ENCODE measurements at regions not wholly inside any gene's neighbourhood (a gene's known extent, or its start where the extent isn't known, plus 50 kb on each side); places are given as distances from the start of the nearest gene placed in this dataset.

DNA sequence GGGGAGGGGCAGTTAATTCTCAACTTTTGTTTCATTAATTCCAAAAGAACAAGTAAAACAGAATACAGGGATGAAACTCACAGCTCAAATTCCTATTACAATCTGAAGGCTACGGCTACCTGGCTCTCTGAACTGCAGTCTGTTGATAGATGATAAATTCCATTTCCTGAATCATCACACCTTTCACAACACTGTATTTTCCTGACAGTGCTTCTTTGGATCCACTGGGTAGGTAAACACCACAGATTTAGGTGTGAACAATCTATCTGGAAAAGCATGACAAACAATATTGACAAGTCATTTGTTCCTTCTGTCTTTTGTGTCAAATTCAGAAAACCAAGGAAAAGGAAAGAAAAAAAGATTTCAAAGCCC lies 843.2 kb downstream of the LRRTM4 start:
- Histone ChIP-seq H3K4me1 (no peaks in the 10 kb centered on the region), H3K36me3 (no peaks in the 10 kb centered on the region), H3K9me3 (no peaks in the 10 kb centered on the region), H3K27ac (no peak overlapping the region), H3K27me3 (no peaks in the 10 kb centered on the region), H3K4me3 (no peak overlapping the region)
- in situ Hi-C loops (cut with MboI; ENCODE audit: low sequenced_read_pairs in 4 of 4) (no loop called here), intact Hi-C loops (cut with DNase I; ENCODE audit: low total_unique reads) (no loop called here)
- TF ChIP-seq, protein P1, sequence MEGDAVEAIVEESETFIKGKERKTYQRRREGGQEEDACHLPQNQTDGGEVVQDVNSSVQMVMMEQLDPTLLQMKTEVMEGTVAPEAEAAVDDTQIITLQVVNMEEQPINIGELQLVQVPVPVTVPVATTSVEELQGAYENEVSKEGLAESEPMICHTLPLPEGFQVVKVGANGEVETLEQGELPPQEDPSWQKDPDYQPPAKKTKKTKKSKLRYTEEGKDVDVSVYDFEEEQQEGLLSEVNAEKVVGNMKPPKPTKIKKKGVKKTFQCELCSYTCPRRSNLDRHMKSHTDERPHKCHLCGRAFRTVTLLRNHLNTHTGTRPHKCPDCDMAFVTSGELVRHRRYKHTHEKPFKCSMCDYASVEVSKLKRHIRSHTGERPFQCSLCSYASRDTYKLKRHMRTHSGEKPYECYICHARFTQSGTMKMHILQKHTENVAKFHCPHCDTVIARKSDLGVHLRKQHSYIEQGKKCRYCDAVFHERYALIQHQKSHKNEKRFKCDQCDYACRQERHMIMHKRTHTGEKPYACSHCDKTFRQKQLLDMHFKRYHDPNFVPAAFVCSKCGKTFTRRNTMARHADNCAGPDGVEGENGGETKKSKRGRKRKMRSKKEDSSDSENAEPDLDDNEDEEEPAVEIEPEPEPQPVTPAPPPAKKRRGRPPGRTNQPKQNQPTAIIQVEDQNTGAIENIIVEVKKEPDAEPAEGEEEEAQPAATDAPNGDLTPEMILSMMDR (IDR thresholded peaks at IDR 0.05 in 4 of 5, conservative IDR thresholded peaks at IDR 0.05 in 1 of 5): no peak
- no peak for TF ChIP-seq POLR2A (IDR thresholded peaks at IDR 0.05)
- DNase-seq (no peak), ATAC-seq (no peak)

DNA sequence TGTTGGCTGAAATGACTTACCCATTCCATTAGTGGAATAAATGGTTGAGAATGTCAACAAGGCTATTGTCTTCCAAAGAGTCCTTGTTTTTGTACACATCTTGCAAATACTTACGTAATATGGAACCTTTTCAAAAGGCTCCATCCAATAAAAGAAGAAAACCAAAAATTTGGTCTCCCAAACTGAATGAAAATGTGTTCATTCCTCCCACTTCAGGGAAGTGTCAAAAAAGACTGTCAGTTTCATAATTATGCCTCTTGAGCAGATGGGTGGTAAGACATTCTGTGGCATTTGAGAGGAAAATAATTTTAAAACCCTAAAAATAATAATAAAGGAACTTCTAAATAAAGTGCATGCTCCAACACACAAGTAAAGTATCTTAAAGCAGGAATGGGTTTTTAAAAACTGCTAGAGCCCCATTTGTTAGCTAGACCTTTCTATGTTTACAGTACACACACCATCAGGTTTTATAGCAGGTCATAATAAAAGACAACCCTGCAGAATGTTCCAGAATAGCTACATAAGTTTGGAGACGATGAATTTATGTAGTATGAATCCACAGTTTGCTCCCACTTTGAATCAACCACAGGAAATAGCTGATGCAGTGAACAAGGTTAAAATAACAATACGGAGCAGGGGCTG lies 843.7 kb downstream of the LRRTM4 start:
- intact Hi-C loops (cut with DNase I; ENCODE audit: low total_unique reads) (no loop called here), in situ Hi-C loops (cut with MboI; ENCODE audit: low sequenced_read_pairs in 4 of 4) (no loop called here)
- no peak for ATAC-seq
- Histone ChIP-seq H3K27me3 (no peaks in the 10 kb centered on the region), H3K36me3 (no peaks in the 10 kb centered on the region), H3K9me3 (no peaks in the 10 kb centered on the region), H3K4me1 (no peaks in the 10 kb centered on the region), H3K27ac (no peak overlapping the region), H3K4me3 (no peak overlapping the region)
- DNase-seq: no peak
- TF ChIP-seq, protein P1 (IDR thresholded peaks at IDR 0.05 in 4 of 5, conservative IDR thresholded peaks at IDR 0.05 in 1 of 5): no peak
- no peak for TF ChIP-seq POLR2A (IDR thresholded peaks at IDR 0.05)

DNA sequence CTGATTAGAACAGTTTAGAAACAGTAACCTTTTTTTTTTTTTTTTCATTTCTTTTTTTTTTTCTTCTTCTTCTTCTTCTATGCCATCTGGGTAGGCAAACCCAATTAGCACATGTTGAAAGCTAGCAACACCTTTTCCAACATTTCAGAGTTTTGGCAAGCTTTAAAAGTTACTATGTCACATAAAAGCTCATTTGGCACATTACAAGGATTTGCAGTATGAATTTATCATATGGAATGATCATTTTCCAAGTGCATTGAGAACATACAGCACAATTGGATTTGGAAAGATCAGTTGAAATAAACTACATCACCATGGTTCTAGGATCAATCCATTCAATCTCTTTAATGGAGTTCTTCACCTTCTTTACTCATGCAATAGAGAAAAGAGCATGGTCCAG lies 847.0 kb downstream of the LRRTM4 start:
- Histone ChIP-seq H3K4me1 (no peaks in the 10 kb centered on the region), H3K36me3 (no peaks in the 10 kb centered on the region), H3K27me3 (no peaks in the 10 kb centered on the region), H3K9me3 (no peaks in the 10 kb centered on the region), H3K4me3 (no peak overlapping the region), H3K27ac (no peak overlapping the region)
- TF ChIP-seq, protein P1 (IDR thresholded peaks at IDR 0.05 in 4 of 5, conservative IDR thresholded peaks at IDR 0.05 in 1 of 5): no peak
- no peak for TF ChIP-seq POLR2A (IDR thresholded peaks at IDR 0.05)
- ATAC-seq (no peak), DNase-seq (no peak)
- in situ Hi-C loops (cut with MboI; ENCODE audit: low sequenced_read_pairs in 4 of 4): no loop called here
- intact Hi-C loops (cut with DNase I; ENCODE audit: low total_unique reads): no loop called here

DNA sequence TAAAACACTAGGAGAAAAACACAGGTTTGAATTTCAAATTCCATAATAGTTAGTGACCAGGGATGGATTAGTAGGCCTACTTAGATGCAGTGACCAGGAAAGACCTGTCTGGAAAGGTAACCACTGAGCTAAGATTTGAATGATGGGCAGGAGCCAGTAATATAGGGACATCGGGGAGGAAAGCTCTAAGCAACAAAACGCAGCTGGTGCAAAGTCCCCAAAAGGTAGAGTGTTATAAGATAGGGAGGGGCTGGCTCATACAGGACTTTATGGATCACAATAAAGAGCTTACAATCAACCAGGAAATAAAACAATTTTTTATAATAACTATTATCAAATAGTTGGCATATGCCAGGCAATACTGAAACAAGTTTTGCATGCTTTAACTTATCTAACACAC lies 849.4 kb downstream of the LRRTM4 start:
- ATAC-seq: no peak
- intact Hi-C loops (cut with DNase I; ENCODE audit: low total_unique reads): no loop called here

More for the DNA sequence above, 849.4 kb downstream of the LRRTM4 start:
- no peak for DNase-seq
- Histone ChIP-seq H3K4me1 (no peaks in the 10 kb centered on the region), H3K4me3 (no peak overlapping the region), H3K27ac (no peak overlapping the region), H3K9me3 (no peaks in the 10 kb centered on the region), H3K36me3 (no peaks in the 10 kb centered on the region), H3K27me3 (no peaks in the 10 kb centered on the region)
- in situ Hi-C loops (cut with MboI; ENCODE audit: low sequenced_read_pairs in 4 of 4): no loop called here
- TF ChIP-seq, protein P1 (IDR thresholded peaks at IDR 0.05 in 4 of 5, conservative IDR thresholded peaks at IDR 0.05 in 1 of 5): no peak
- TF ChIP-seq POLR2A (IDR thresholded peaks at IDR 0.05): no peak
